Brain pericyte (primary cell): ENCODE measurements at regions not wholly inside any gene's neighbourhood (a gene's known extent, or its start where the extent isn't known, plus 50 kb on each side); places are given as distances from the start of the nearest gene placed in this dataset.
"Not testable (repeated sequence)": the region's sequence is repeated elsewhere in the genome, so short reads cannot be mapped to it uniquely, and the experiment has no call there.

ENCODE experiments used
- DNase-seq: peaks from one replicate; pipeline ENCODE4 v3.0.0-alpha.2; 2012; ENCODE audit warnings: low read depth, low spot score

DNA sequence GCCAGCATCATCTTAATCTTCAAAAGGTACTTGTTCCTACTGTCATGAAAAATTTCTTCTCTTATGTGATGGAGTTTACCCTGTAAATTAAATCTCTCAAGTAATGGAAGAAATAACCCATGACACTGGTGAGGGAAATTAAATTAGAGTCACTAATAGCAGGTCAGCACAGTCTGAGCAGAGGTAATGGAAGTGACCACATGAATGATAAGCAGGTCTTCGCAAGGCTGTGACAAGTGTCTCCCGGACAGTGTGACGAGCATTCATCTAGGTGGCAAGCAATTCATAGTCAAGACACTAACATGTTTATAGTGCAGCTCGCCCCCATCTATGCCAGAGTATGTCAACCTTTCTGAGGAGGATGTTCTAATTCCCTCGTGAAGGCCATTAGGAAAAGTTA, 249.2 kb downstream of the FRK start:
- DNase-seq, result no peak

DNA sequence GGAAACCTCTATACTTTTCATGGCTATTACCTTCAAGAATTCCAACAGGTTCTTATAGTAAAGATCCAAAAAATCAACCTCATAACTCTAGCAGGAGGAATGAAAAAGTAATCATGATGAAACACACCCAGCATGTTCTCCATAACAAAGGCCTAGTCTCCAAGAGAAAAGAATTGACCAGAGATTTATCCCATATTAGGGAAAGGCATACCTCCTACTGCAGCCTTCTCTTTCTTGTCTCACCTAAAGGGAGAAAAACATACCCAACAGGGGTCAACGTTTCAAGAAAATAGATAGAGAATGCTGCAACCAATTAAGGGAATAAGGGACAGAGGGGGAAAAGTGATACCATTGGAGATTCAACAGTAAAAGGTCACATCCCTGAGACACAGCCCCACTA, 262.5 kb downstream of the FRK start:
- no peak for DNase-seq

DNA sequence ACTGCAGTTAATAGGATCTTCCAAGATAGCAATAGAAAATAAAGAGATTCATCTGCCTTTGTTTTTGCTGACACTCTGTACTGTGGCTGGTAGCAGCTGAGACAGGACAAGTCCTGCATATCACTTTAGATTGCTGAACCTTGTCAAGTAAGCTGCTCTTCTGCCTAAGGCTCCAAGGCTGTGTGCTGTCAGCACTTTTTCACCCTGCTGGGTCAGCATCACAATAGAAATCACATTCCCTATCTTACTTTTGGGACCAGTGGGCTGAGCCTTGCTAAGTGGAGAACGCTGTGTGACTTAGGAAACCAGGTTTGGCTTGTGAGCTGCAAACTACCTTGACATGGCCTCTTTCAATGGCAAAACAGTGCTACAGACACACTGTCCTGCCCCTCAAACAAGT, 263.9 kb downstream of the FRK start:
- DNase-seq, result no peak

DNA sequence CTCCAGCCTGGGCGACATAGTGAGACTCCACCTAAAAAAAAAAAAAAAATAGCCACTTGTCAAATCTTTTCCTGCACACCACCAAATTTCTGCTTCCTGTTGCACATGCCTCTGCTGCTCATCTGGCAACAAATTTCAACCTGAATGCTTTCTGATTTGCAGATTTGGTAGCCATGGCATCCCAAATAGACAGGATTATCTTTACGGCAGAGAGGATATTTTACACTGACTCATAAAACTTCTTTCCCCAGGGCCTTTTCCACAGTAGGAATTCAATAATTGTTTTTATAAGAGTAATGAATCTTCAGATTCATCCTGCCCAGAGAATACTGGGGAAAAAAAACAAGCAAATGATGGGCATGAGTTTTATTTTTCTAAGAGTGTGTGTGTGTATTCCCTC, 264.6 kb downstream of the FRK start:
- DNase-seq, result no peak

DNA sequence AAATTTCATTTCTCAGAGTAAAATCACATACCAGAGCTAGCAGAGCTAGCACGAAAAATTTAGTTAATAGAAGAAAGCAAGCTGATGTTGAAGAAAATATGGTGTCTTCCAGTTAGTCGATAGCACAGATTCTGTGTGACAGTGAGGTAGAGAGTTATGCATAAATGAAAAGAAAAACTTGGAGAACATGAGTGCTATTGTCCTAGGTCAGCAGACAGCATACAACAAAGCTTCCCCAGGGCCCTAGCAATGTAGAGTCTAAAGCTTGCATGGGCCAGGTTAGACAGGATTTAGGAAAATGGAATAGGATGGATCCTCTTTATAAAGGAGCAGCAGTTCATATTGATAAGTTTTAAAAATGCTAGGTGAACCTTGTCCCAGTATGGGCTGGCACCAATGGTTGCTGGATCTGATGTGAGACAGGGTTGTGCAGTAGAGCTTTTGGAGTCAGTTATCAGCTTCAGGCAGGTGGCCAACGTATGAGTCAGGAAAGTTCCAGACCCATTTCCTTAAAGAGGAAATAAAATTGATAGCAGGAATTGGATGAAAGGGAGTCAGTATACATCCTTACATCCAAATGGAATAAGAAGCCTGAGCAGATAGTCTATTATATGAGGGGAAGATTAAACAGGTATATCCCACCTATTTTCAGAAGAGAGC, 277.2 kb downstream of the FRK start:
- no peak for DNase-seq

DNA sequence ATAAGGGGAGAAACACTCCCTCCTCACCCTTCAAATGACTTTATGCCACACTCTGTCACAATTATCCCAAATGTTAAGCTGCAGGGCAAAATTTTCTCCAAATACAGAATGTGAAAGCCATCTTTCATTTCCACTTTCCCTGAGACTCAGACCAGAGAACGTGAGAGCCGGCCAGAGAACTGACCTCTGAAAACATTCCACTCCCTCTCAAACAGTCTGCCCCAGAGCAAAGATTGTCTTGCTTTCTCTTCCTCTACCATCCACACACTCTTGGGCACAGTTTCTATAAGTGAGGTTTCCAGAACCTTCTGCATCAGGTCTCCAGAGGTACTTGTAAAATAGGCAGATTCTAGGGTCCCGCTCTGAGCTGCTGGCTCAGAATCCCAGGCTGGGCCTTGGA, 278.1 kb downstream of the FRK start:
- DNase-seq, result no peak

DNA sequence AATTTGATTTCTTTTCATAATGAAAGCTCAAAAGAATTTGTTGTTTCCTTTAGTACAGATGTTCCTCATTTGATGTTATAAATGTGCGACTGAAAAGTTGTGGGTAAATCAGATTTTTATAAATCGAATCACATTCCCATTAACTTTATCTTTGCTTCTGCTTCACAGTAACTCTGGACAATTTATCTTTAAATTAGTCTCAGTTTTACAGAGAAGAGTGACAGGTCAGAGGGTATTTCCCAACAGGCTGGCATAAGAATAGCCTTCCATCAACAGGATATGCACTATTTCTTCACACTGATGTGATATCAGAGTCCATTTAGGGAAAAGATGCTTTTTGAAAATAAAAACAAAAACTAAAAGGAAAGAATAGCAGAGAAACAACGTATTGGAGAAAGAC, 286.9 kb downstream of the FRK start:
- DNase-seq, result no peak

DNA sequence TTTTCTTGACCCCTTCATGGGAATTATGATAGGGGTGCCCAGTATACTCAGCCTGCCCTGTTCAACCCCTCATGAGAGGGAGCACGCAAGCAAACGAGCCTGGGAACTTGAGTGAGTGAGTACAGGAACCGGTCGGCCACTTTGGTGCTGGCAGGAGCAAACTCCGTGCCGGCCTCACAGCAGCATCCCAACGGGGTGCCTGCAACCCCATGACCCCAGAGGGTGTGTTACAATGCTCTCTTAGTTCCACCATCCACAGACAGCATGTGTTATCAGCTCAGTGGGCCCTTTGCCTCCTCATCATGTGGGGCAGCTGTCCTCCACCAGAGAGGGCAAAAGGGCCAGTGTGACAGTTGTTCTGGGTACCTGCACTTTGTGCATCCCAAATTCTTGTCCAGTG, 289.8 kb downstream of the FRK start:
- no peak for DNase-seq

DNA sequence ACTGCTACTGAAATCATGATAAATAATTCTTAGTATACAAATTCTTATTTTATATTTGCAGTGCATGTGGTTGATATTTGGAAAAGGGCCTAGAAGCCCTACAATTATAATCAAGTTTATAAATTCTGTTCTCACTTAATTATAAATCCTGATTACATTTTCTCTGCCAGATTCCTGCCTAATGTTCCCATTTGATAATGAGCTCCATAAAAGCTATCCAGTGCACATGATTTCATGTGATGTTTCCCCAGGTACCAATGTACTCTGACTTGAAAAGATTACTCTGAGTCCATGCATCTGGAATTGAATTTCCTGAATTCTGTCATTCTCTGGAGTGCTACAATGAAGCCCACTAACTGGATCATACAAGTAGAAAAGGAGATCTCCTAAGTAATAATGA, 292.2 kb downstream of the FRK start:
- DNase-seq, result no peak

DNA sequence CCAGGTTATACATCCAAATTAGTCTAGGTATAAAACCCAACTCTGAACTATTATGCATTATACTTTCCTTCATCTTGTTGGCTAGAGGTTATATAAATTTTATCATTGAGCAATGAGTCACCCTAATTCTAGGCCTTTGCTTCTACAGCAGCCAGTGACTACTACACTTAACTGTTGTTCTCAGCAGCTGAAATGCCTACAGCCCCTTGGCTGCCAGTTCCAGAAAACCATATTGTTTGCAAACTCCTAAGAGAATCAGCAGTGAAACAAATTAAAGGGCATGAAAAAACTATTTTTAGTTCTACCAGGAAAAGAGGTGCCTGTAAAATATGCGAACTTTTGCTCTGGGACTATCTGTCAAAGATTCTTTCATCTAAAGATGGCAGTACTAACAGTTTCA, 292.8 kb downstream of the FRK start:
- no peak for DNase-seq

DNA sequence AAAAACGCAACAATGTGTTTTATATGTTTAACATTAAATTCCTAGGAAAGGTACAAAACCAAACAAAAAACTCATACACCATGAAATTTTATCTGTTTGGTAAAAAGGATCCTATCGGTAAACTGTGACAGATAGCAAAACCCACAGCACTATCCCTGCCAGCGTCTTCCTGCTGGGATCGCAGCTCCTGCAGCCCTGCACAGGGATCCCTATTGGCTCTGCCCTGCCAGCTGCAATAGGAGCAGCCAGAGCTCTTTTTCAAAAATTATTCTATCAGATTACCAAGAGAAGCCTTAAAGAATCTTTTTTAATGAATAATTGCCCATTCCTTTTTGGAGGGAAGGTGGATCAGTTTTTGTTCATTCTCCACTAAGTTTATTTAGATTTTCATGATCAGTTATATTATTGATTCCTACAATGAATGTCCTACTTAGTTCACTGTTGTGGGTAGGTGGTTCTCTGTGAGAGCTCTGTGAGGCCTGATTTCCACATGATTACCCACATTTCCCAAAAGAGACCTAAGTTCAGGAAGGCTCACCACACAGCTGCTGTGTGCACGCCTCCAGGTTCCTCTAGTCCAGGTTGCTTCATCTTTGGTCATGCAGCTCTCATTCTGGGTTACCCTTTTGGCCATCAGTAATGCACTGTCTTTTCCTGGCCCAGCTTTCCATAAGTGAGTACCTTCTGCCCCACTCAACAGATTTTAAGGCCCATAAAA, 293.8 kb downstream of the FRK start:
- DNase-seq, result no peak

DNA sequence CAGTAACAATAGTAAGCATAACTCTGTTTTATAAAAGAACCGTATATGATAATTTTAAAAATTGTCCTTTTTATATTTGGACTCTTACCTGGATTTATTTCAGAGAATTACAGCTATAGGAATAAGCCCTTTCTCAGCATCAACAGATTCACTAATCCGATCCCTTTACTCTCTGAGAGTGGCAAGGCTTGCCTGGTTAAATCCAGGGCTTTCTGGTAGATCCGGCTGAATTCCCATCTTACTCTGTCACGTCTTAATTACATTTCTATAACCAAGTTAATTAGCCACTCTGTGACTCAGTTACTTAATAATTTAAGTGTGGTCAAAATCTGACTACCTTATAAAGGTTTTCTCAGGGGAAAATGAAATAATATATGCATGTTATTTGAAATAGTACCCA, 294.7 kb downstream of the FRK start:
- no peak for DNase-seq

DNA sequence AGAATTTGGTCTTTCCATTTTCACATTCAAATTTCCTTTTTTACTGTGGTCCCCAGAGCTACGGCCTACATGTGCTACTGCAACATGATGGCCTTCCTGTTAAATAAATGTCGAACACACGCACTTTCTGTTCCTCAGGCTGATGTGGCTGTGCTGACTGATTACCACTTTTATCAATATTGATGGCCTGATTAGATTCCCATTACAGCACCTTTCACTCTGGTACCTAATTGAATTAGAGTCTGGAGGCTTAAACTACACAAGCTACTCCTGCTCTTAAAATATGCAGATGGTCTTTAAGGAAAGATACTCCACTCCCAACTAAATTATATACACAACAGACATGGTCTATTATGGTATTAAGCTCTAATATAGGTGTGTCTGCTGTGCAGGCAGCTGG, 301.6 kb downstream of the FRK start:
- no peak for DNase-seq

DNA sequence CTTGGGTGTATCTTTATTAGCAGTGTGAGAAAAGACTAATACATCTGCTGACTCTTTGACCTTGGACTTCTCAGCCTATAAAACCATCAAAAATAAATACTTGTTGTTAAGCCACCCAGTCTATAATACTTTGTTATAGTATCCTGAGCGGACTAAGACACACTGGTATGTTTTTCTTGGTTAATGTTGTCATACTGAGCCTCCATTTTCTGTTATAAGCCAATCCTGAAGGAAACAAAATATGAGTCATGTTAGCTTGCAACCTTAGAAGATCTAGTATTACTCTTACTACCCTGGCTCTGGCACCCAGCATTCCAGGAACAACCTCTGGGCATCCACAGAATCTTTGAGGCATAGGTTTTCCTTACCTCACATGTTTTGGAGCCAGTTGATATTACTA, 307.2 kb downstream of the FRK start:
- no peak for DNase-seq

DNA sequence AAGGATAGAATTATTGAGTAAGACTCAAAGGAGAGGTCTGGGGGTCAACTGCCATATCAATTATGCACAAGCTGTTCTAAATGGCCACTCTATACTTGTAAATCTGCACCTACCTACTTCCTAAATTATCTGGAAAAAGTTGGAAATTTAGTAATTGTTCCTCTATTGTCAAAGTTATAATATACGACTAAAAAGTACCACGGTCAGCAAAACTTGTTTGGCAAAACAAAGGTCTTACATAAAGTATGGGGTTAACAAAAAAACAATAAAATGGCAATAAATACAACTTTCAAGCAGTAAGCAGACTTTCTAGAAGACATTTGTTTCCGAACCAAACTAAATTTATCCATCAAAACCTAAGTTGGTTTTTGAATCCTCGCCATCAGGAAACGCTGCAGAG, 309.7 kb downstream of the FRK start:
- no peak for DNase-seq

DNA sequence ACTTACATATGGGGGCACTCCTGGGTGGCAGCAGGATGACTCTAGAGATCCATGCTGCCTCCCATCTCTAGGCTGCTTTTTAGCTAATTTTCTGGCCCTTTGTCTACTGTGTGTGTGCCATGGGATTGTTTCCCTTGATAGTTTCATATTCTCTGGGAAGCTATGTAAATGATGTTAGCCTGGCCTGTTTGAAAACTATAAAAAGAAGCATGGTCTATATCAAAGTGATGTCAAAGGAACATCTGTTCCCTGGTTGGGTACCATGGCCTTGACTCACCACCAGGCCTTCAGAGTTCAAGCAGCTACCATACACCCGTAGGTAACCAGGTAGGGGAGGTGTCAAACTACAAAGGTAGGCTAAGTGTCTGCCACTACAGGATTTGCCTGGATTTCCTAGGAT, 310.4 kb downstream of the FRK start:
- DNase-seq, result no peak

DNA sequence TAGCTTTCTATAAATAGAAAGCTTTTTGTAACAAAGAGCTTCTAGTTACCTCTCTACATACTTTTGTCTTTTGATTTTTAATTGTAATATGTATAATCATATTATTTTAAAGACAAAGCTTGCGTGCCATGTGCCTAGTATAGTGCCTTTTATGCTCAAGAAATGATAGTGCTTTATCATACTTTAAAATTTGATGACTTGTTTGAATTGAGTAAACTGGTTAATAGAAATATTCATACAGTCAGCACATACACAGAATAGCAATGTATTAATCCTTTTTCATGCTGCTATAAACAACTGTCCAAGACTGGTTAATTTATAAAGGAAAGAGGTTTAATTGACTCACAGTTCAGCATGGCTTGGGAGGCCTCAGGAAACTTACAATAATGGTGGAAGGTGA, 313.0 kb downstream of the FRK start:
- no peak for DNase-seq

DNA sequence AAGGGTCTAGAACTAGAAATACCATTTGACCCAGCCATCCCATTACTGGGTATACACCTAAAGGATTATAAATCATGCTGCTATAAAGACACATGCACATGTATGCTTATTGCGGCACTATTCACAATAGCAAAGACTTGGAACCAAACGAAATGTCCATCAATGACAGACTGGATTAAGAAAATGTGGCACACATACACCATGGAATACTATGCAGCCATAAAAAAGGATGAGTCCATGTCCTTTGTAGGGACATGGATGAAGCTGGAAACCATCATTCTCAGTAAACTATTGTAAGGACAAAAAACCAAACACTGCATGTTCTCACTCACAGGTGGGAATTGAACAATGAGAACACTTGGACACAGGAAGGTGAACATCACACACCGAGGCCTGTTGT, 314.1 kb downstream of the FRK start:
- not testable (repeated sequence) for DNase-seq

DNA sequence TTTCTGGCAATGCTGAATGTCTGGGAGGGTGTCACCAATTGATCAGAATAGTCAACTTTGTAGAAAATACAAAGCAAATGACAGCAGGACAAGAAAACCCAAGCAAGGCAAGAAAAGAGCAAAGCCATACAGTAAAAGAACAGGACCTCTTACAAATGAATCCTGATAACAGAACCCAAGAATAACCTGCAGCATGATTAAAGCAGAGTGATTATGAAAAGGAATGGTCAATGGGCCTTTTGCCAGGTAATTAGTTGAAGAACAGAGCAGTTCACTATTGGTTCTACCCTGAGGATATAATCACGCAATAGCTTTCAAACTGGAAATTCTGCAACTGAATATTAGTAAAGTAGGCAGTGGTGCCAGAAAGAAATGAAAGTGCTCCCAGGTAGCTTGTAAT, 319.8 kb downstream of the FRK start:
- no peak for DNase-seq

DNA sequence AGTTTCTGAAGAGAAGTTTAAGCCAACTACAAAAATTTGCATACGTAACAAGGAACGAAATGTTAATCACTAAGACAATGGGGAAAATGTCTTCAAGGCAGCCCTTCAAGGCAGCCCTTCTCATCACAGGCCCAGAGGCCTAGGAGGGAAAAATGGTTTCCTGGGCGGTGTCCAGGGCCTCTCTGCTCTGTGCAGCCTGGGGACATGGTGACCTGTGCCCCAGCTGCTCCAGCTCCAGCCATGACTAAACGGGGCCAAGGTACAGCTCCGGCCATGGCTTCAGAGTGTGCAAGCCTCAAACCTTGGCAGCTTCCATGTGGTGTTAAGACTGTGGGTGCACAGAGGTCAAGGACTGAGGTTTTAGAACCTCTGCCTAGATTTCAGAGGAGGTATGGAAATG, 325.1 kb downstream of the FRK start:
- no peak for DNase-seq

DNA sequence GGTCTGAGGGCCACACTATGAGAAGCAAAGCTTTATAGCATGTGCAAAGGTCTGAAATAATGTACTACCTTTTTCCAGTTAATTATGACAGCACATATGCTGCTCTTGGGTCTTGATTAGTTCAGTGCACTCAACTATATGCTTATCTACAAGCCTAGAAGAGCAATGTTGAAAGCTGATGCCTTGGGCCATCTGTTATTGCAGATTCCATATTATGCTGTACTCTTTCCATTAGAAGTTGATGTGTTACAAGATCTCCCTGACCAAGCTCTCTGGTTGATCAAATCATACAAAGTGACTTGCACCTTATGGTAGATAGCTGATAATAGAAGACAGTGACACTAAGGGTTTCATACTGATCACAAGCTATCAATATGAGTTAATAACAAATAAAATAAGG, 327.3 kb downstream of the FRK start:
- DNase-seq, result no peak

DNA sequence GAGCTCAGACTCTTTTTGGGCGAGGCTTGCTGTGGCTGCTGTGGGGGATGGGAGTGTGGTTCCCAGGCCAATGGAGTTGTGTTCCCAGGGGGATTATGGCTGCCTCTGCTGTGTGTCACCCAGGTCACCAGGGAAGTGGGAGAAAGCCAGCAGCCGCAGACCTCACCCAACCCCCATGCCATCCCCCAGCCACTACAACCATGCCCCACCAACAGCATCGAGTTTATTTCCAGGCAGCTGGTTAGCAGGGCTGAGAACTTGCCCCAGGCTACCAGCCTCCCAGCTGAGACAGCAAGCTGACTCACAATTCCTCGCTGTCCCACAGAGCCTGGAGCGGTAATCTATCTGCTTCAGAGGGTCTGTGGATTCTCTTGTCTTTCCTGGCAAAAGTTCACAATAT, 331.7 kb downstream of the FRK start:
- no peak for DNase-seq

DNA sequence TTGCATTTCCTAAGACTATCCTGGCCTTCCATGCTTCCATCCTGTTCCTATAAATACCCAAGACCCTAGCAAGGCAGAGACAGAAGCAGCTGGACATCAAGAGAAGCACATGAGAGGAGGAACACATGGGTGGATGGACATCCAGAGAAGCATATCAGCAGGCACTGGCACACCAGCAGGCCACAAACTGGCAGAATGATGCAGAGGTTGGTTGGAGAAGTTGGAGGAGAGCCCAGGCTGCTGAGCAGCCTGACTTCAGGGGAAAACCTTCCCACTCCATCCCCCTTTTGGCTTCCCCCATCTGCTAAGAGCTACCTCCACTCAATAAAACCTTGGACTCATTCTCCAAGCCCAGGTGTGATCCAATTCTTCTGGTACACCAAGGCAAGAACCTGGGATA, 332.5 kb downstream of the FRK start:
- no peak for DNase-seq

DNA sequence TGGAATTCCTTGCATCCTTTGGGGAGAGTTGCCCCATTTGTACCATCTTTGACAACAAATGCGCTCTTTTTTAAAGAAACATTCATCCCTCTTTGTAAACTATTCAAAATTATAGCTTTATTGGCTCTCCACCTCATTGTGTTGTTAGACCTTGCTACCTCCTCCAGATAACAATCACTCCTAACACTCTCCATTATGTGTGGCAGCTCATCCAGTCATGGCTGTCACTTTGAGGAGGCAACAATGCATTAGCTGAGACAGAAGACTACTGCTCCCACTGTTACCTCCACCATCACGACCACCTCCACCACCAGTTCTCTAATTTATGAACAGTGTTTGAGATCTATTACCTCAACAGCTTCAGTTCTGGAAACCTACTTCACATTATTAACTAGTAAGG, 339.1 kb downstream of the FRK start:
- no peak for DNase-seq
